NCI-H2196 (cell line): ENCODE measurements at regions not wholly inside any gene's neighbourhood (a gene's known extent, or its start where the extent isn't known, plus 50 kb on each side); places are given as distances from the start of the nearest gene placed in this dataset.

Source experiments
- DNase-seq: peaks from one replicate; lab custom pipeline; 2025; ENCODE audit not compliant: unreplicated experiment; lab: John Stamatoyannopoulos, UW

DNA sequence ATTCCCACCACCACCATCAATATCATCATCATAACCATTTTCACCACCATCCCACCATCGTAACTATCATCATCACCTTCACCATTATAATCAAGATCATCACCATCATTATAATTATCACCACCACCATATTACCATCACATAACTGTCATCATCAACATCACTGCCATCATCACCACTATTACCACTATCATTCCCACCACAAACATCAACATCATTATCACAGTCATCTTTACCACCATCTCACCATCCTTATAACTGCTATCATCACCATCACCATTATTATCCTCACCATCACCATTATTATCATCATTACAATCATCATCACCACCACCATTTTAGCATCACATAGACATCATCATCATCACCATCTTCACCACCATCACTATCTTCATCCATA is 167.1 kb upstream of the ZMIZ1 start:
- no peak for DNase-seq

- no peak for DNase-seq
These were observed 166.0 kb upstream of the ZMIZ1 start for GRCh38 chr10:78902815-78903214.

GRCh38 chr10:78903341-78903940 is 165.3 kb upstream of the ZMIZ1 start:
- no peak for DNase-seq

DNA sequence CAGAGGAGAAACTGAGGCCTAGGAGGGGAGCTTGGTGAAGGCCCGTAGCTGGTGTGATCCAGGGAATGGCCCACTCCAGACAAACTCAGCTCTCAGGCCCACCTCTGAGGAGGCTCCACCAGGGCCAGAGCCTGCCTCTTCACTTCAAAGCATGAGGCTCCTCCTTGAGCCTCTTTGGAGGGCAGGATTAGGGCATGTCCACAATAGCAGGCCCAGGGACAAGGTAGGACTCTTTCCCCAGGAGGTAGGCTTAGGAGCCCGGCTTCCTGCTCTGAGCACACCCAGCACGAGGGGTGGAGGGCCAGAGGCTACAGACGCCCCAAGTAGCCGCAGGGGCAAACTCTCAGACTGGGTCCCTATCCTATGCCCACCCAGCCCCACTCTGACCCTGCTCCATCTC is 164.6 kb upstream of the ZMIZ1 start:
- DNase-seq: no peak

GRCh38 chr10:78905015-78905956 is 163.5 kb upstream of the ZMIZ1 start:
- DNase-seq: no peak

DNA sequence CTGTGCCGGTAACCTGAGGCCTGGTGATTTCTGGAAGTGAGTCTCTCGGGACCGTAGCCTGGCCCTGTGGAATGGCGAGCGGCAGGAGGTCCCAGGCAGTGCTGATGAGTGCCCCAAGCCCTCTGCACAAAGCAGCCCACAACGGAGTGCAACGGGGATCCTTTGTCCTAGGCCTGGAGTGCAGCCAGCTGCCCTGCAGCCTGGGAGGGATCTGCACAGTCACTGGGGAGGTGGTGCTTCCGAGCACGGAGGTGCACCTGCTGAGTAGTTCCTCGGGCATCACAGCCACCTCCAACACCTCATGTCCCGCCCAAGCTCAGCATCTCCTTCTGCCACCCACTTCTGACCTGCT is 162.8 kb upstream of the ZMIZ1 start:
- DNase-seq: peak; percentile 29

- no peak for DNase-seq
These were observed 161.9 kb upstream of the ZMIZ1 start for GRCh38 chr10:78906734-78907390.

DNA sequence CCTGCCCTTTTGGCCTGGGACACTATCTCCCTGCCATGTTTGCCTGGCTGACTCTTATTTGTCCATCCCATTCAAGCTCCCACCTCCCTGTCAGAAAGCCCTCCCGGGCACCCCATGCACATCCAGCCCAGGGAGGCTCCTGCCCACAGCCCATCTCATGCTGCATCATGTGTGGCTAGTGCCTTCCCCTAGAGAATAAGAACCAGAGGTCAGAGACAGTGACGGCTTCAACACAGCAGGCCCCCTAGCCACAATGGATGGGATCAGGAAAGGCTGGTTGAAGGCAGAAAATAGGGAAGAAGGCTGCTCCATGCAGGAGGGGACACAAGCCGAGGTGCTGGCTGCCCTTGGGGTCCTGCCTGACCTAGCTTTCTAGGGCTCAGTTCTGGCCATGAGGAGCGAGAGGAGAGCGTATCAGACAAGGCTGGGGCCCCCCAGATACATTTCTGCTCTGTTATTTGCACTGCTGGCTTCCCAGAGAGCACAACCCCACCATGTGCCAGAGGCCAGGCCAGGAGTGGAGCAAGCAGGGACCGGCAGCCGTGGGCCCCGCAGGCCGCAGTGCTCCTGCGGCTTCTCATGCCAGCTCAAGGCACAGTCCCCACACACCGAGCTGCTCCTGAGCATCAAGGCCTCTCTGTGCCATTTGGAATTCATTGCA is 161.1 kb upstream of the ZMIZ1 start:
- DNase-seq: no peak

GRCh38 chr10:78909221-78909620 is 159.5 kb upstream of the ZMIZ1 start:
- no peak for DNase-seq

DNA sequence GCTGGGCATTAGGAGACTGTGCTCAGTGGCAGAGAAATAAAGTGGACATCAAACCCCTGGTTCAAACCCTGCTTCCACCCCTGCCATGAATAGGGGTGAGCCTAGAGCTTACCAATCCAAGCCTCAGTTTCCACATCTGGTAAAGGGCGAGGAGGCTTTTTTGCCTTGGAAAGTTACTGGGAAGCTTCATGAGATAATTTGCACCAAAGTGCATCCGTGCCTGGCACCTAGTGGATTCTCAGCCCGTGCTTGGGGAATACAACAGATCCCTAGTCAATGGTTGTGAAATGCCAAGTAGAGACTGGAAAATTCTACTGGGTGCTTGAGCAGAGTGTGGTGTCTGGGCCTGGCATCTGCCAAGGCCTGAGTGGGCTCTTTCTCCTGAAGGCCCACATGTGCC is 158.7 kb upstream of the ZMIZ1 start:
- no peak for DNase-seq

GRCh38 chr10:78910476-78910875 is 158.3 kb upstream of the ZMIZ1 start:
- DNase-seq: no peak

- no peak for DNase-seq
These were observed 157.9 kb upstream of the ZMIZ1 start for GRCh38 chr10:78910886-78911285.

- DNase-seq: peak; percentile 18
These were observed 157.0 kb upstream of the ZMIZ1 start for GRCh38 chr10:78911533-78912340.

- DNase-seq: no peak
These were observed 156.2 kb upstream of the ZMIZ1 start for GRCh38 chr10:78912361-78913218.

DNA sequence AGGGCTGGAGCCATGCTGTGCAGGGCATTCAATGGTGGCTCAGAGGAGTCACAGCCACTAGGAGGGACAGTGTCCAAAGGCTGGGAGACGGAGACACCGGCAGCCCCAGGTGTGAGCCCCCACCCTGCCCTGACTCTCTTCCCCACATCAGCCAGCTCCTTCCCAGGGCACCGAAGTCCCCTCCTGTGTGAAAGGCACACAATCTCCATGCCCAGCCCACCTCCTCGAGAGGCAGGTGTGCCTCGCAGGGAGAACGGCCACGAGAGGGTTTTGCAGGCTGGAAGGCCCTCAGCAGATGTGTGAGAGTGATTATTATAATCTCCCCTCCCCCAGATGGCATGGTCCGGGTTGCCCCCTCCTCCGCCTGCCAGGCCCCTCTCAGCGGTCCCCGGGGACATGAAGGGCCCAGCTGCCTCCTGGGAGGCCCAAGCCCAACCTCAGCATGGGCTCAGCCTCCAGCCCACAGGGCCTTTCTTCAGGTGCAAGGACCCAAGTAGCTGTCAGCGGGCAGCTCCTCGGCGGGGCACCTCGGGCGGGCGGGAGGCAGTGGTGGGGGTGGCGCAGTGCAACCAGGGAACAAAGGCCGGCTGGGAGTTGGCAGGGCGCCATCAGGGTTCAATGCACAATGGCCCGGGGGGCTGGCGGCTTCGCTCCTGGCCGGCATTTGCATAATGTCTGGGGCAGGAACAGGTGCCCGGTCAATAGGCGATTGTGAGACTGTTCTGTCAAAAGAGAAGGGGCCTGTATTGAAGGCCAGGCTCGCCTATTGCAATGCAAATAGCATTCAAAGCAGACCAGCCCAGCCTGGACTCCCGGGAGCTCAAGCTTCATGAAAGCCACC is 155.3 kb upstream of the ZMIZ1 start:
- no peak for DNase-seq

DNA sequence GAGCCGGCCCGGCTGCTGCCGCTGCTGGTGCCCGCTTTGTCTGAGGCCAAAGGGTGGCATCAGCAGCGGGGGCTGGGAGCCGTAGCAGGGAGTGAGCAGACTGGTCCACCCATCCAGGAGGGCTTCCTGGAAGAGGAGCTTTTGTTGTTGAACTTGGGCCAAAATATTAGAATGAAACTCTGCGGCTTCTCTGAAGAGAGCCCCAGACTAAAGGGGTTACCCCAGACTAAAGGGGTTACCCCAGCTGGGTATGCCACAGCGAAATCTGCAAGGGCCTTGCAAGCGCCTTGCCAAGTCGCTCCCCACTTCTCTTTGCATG is 154.7 kb upstream of the ZMIZ1 start:
- no peak for DNase-seq

DNA sequence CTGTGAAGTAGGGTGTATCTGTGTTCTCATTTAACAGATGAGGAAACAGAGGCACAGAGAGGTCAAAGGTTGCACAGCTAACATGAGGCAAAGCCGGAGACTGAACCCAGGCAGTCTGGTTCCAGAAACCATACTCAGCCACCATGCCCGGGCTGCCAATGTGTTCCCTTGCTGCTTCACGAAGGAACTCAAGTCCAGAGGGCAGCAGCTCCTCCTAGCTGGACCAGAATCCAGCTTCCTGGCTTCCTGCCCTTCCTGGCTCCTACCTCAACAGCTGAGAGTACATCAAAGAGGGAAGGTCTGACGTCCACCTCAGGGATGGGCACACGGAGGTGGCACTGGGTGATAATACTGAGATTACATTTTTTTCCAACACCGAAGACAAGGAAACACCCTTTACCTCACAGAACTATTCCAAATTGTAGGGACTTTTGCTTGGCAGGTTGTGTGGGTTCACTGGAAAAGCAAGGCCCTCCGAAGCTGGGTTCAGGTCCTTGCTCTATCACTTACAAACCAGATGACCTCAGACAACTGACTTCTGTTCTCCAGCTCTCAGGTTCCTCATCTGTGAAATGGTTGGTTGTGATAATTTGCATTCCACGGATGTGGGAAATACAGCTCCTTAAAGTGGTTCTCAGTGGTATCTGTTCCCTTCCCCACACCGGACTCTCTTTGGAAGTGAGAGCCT is 154.1 kb upstream of the ZMIZ1 start:
- DNase-seq: no peak

DNA sequence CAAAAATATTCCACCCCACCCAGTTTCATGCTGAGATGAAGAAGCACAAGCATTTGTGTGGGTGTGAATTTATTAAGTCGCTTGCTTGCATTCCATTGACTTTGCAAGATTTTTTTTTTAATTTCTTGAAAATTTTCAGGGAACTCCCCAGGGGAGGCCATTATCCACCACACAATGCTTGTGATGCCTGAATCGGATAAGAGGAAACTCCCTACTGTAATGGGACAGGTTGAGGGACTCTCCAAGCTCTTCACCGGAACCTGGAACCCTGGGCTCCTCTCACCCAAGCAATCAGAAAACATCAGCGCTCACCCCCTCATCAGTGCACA is 153.6 kb upstream of the ZMIZ1 start:
- no peak for DNase-seq

DNA sequence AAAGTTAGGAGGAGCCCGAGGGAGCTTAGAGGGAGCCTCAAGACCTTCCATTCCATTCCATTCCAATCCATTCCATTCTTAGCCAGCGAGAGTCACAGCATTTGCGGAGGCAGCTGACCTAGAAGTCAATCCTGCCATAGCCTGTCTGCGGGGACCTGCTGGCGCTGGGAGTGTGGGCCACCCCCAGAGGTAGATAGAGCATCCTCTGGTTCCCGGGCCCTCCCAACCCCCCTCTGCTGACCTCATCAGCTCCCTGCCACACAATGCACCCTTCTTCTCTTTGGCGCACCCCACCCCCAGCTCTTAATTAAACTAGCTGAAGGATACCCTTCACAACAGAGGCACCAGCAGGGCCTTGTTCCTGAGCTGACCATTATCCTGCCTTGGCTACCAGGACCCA is 152.5 kb upstream of the ZMIZ1 start:
- no peak for DNase-seq
